ENCODE measurements at regions not wholly inside any gene's neighbourhood (a gene's known extent, or its start where the extent isn't known, plus 50 kb on each side); places are given as distances from the start of the nearest gene placed in this dataset.

DNA sequence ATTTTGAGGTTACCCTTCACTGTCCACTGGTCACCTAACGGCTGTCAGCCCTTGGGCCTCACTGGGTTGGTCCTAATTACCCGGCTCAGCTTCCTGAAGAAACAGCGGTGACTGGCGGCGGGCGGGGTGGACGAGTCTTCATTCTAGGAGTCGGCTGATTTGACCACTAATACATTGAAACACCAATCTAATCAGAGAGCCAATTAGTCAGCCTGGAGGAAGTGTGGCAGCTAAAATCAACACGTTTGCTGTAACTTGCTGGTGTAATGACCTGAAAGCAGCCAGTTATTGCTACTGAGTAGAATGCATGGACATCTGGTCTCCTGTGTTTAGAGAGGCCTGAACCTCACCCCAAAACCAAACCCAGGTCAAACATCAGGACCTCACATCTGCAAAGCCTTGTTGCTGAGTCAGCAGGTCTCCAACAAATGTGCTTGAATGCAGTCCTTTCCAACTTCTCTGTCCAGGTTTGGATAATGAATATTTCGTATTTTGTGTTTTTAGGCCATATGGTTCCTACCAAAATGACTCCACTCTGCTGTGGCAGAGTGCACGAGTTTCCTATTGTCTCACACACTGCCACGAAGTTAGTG, 496.4 kb downstream of the BRD1 start:
- no peak for FAIRE-seq

DNA sequence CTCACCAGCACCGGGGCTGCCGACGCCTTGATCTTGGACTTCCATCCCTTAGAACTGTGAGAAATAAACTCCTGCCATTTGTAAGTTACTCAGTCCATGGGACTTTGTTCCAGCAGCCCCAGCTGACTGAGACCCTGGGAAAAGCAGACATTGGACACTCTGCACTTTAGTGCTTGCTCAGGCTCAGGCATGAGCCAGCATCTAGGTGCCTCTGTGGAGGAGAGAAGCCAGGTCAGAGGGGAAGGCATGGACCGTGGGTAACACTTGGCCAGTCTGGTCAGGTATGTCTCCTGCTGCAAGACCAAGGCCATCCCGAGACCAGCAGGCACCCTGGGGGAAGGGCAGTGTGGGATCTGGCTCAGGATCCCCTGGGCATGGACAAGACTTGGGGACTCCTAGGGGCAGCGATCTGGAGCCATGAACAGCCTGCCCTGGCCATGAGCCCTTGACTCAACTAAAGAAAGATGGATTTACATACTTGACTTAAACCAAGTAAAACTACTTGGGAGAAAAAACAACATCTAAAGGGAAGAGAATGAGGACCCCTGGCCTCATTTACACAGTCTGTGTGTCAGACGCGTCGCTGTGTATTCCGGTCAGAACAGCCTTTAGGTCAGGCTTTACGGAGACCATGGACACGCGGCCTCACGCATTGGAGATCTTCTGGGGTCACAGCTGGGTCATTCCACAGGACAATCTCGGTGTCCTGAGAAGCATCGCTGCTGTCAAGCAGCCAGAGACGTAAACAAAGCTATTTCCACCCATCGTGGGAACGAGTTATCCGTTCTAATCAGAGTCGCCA, 497.1 kb downstream of the BRD1 start:
- no peak for FAIRE-seq

DNA sequence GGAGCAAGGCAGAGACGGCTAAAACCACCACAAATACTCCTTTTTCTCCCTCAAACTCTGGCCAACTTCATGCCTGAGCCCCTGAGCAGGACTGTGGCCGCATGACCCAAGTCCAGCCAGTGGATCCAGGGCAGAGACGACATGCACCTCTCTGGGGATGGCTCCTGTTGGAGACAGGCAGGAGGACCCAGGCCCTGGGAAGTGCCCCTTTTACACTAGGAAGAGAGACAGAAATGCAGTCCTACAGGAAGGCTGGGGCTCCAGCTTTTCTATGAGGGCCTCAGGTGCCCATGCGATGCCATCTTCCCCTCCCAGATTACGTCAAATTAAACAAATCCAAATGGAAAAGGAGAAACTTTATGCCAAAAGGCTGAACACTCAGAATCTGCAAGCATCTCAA, 498.0 kb downstream of the BRD1 start:
- FAIRE-seq, result no peak

DNA sequence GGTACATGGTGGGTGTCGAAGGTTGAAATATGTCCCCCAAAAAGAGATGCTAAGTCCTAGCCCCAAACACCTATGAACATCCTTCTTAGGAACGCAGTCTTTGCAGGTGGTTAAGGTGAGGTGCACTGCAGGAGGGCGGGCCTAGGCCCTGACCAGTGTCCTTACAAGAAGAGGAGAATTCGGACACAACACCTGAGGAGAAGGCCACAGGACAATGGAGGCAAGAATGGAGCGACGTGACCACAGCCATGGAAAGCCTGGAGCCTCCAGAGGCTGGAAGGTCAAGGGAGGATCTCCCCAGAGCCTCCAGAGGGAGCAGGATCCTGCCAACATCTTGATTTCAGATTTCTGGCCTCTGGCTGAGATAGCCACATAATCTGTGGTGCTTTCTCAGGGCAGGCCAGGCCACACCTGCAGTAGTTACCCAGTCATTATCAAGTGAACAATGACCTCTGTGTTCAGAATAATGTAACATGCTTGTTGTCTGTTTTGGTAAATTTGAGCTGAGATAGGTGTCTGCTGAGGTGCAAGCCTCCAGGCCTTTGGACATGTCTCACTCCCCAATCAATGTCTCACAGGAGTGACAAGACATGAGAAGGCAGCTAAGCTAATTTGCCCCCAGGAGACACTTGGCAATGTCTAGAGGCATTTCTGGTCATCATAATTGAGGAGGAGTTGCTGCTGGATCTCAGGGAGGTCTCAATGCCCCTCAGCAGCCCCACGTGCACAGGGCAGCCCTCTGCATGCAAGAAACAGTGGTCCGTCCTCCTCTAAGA, 498.9 kb downstream of the BRD1 start:
- no peak for FAIRE-seq

DNA sequence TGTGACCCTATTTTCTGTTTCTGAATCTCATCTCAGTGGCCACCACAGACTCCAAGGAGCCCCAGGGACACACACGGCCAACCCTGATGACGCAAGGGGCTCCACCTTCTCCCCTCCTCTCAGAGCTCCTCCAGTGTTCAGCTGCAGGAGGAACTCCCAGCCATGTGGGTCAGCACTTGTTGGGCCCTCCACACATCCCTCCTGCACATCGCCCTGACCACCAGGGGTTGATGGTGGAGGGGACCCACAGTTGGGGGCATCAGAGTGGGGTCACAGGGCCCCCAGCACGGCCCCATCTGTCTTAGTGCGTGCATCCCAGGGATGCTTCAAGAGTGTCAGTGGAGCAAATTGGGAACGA, 499.6 kb downstream of the BRD1 start:
- no peak for FAIRE-seq

DNA sequence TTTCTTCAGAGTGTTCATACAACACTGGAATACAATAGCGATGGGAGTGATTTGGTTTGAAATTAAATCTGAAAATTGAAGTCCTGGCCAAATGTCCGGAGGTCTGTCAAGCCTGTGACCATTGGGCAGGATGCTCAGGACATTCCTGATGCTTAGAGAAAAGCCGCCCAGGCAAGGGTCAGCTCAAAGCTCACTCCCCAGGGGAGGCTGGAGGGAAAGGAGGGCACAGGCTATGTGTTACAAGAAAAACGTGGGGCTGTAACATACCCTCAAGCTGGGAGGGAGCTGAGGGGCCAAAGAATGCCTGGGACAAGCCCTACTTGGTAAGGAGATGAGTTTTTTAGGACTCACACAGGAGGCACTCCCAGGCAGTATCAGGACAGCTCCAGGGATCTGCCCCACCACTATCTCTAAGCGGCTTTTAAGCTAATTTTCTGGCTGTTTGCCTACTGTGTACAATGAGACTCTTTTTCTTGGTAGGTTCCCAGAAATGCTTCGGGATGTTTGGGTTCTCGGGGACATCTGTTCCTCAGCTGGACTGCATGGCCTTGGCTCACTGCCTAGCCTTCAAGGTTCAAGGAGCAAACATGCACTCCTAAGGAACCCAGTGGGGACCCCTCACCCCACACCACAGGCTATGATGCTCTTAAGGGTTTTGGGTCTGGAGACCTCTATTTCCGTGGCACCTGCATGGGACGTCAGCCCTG, 500.1 kb downstream of the BRD1 start:
- no peak for FAIRE-seq

DNA sequence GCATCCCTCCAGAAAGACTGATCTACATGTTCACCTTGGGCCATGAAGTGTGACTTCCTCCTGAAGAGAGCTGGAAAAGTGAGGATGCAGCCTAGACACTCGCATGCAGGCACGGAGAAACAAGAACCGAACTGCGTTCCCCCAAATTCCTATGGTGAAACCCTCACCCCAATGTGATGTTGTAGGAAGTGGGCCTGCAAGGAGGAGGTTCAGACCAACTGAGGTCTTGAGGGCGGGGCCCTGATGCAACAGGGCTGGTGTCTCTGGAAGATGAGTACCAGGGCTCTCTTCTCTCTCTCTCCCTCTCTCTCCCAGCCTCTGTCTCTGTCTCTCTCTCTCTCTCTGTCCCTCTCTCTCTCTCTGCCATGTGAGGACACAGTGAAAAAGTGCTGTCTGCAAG, 501.1 kb downstream of the BRD1 start:
- FAIRE-seq, result no peak

DNA sequence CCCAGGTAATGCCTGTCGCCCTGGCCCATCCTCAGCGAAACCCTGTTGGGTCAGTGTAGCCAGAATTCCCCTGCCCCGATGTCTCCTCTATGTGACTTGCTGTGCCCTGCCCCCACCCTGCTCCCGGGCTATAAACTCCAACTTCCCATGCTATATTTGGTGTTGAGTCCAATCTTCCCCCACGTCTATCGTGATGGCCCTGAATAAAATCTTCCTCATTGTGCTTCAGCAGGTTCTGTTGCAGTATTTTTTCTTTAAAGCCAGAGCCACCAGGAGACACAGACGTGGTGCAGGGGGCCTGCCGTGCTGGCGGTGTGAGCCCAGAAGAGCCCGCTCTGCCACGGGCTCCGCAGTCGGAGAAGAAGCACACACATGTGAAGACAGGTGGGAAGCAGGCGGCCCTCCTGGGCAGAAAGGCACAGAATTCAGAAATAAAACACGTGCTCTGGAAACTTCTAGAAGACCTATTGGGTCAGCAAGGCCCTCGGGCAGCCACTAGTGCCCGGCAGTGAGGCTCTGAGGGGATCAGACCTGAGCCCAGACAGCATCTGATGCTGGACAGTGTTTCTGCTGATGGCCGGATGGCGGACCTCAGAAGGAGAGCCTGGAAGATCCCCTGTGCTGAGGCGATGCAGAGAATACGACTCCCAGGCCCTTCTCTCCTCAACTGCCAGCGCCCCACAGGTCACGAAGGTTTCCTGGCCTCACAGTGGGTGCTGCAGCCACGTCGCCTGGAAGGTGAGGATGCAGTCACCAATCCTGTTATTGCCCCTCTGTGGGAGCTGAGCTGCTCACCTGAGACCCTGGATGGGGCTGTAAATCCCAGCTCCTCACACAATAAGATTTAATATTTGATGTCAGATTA, 501.9 kb downstream of the BRD1 start:
- no peak for FAIRE-seq

DNA sequence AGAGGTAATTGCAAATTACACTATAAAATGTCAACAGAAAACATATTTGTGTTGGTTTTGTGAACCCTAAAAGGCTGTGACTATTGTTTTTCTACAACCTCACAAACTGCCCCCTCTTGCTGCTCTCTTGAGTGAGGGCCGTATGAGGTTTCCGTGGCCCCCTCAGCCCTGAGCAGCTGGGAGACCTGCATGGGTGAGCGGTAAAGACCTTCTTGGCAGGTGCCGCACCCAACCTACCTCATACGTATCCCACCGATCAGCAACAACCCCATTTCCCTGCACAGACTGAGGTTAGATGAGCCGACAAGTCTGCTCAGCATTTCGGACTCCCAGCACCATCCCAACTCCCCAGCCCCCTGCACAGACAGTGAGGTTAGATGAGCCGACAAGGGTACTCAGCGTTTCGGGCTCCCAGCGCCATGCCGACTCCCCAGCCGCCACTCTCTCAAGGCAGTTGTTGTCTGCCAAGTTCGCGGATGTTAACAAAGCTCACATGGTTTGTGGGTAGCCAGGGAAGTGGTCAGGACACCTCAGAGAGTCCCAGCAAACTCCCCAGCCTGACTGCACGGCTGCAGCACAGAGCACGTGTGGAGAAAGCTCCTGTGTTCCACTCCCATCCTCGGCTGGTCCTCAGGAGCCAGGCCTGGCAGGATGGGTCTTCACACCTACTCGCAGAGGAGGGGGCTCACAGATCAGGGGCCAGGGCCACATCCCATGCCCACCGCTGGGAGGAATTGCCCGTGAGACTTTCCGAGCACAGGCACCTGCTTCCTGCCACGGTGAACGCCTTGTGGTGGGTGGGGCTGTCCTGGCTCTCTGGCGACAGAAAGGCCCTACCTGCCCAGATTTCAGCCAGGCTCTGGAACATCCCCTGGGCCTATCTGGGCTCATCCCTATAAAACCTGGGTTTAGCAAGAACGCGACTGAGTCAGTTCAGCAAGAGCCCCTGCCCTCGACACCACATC, 502.9 kb downstream of the BRD1 start:
- FAIRE-seq, result no peak

DNA sequence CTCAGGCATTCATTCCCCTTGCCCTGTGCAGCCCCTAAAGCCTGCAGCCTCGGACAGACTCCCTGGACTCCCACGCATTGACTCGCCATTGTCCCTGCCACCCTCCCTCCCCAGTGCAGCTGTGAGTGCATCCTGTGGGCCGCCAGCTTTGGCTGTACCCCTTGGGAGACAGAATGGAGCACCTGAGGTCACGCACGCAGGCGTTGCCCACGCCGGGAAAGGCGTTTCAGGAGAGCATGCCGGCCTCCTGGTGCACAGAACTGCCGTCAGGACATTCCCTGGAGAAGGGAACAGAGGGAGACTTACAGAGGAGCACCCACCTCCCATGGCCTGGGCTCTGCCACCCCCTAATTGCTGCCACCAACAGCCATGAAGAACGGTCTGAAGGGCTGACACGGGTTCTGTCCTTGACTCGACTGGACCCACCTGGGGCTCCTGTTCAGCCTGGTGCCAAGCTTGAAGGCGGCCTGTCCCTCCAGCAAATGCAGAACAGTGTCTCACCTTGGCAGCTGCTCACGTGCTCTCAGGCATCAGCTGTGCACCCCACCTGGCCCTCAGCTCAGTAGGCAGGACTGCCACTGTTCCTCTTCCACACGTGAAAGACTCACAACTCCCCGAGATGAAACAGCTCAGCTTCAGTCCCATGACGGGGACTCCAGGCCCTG, 503.8 kb downstream of the BRD1 start:
- FAIRE-seq, result no peak

DNA sequence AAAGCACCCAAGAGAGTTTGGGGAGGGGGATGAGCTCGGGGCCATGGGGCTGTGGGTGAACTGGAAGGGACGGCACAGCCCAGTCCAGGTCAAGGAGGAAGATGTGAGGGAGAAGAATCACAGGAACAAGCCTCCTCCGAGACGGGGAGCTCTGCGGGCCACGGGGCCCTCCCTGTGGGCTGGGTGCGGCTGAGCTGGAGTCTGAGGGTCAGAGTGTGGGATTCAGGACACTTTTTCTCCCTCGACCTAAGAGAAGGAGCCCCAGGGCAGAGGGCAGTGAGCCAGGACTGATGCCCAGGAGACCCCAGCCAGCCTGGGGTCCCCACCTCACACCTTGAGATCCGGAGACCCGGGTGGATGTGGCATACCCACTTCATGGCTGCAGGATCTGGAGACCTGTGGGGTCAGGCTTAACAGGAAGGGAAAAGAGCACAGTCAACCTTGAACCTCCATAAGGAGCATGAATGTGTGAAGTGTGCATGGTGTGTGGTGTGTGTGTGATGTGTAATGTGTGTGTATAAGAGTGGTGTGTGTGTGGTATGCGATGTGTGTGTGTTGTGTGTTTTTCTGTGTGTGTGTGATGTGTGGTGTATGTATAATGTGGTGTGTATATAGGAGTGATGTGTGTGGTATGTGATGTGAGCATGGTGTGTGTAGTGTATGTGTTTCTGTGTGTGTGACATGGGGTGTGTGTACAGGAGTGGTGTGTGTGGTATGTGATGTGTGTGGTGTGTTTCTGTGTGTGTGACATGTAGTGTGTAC, 504.6 kb downstream of the BRD1 start:
- no peak for FAIRE-seq

DNA sequence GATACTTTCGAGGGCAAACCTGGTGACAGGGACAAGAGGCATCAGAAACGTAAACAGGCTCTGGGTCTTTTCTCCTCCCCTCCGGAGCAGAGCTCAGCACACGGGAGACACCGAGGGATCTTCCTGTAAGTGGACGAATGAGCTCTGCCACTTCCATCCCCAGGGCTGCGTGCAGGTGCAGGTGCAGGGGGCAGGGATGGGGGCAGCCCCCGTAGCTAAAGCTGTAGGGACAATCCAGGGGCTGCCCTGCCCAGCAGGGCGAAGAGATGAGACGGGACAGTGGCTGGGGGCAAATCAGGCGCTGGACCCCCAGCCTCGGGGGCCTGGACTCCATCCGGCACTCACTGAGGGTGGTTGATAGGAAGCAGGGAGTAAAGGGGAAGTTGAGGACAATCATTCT, 505.4 kb downstream of the BRD1 start:
- FAIRE-seq, result no peak

DNA sequence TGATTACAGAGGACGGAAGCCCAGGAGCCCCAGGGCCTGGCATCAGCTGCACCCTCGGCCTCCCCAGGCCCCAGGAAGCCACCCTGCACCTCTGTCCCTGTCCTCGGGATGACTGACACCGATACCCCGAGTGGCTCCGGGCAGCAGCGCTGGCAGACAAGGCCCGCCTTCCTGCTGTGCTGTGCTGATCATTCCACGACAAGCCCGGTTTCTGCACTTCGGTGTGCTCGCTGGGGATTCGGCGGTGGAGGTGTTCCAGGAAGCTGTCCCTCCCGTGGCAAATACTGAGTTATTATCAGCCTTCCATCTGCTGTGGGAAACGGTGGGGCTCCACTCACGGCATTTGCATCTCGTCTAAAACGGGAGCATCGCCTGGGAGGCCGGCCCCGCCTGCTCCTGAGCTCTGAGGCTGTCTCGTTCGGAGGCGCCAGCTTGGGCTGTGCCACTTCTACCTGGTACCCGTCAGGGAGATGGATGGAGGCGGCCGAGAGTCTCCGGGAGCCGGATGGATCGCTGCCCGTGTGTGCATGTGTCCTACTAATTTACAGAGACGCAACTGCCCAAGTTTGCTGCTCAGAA, 506.1 kb downstream of the BRD1 start:
- FAIRE-seq, result no peak

DNA sequence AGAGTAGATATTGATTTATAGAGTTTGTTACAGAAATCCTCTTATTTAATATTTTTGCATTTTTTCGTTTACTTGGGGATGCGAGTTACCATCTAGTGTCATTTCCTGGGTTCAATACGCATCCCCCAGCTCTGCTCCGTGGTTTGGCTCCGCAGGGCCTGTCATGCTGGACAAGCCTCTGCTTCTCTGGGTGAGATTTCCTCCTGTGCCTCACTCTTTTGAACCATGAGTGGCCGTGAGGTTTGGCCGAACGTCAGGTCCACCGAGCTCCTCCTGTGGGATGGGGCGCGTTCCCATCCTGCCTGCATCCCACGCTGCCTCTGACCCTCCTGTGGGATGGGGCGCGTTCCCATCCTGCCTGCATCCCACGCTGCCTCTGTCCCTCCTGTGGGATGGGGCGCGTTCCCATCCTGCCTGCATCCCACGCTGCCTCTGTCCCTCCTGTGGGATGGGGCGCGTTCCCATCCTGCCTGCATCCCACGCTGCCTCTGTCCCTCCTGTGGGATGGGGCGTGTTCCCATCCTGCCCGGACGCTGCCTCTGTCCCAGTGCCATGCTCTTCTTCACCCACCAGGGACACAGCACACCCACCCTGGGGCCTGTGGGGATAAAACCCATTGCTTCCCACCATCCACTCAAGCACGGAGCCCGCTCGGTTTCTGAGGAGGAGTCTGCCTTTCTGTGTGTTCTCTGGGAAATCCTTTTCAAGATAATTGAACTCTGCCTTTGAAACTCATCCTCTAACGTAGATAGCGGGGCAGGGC, 506.8 kb downstream of the BRD1 start:
- FAIRE-seq, result no peak

DNA sequence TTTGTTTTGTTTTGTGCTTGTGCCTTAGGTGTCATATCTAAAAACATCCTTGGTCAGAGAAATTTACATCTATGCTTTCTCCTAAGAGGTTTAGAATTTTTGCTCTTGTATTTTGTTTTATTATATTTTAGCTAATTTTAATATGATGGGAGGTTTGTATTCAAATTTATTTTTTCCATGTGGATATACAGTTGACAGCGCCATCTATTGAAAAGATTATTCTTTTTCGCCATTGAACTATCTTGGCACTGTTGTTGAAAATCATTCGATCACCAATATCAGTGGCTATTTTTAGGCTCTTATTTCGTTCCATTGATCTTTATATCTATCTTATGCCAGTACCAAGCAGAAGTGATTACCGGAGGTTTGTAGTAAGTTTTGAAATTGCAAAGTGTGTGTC, 510.3 kb downstream of the BRD1 start:
- FAIRE-seq, result no peak

DNA sequence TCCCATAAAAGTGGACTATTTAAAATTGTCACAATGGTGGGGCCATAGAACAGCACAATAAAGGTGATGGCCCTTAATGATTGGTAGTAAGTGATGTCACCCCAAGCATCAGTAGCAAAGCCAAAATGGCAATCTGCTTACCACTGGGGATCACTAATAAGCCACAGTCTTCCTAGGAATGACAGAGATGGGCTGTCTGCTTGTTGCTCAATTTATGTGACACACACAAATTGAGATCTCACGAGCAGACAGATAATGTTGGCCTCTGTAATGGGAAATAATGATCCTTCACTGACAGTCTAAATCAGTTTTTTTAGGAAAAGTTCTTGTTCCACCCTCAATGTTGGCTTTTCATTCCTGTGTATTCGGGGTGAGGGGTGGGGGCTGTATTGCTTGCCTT, 515.1 kb downstream of the BRD1 start:
- FAIRE-seq, result no peak

DNA sequence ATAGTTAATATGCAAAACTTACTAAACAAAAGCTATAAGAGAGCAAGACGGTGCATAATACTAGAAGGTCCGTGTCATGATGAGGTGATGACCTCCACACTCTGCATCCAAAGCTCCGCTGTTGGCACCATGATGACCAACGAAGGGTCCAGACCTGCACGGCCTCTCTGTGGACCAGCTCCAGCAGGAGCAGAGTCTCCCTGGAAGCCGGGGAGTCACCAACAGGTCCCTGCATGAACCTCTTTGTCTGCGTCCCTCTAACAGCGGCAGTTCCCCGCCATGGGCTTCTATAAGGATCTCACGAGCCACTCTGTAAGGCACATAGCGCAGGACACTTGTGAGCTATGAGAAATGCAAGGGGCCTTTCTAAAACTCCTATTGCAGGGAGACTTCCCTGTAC, 517.3 kb downstream of the BRD1 start:
- no peak for FAIRE-seq

DNA sequence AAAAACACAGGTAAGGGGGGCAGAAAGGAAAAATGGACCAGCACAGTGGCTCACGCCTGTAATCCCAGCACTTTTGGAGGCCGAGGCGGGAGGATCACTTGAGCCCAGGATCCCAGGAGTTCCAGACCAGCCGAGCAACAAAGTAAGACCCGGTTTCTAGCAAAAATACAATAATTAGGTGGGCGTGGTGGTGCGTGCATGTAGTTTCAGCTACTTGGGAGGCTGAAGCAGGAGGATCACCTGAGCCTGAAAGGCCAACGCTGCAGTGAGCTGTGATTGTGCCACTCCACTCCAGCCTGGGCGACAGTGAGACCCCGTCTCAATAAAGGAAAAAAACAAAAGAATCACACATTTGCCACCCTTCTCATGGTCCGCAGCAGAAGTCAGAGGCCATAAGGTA, 519.4 kb downstream of the BRD1 start:
- FAIRE-seq, result no peak

DNA sequence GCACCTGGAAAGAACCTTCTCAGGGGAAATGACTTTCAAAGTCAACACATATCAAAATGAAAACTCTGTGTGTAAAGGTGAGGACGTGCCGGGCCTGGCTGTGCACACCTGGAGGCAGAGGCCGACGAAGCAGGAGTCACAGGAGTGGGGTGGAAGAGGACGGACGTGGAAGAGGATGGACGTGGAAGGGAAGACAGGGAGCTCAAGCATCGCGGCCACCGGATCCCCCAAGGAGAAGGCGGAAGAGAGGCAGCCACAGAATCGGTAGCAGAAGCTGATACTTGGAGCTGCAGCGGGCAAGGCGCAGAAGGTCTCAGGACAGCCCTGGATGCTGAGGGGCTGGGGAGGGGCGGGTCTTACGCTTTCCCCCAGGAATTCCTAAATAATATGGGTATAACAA, 519.8 kb downstream of the BRD1 start:
- FAIRE-seq, result no peak
